GM20431 (cell line): ENCODE measurements at regions not wholly inside any gene's neighbourhood (a gene's known extent, or its start where the extent isn't known, plus 50 kb on each side); places are given as distances from the start of the nearest gene placed in this dataset.
"Not testable (repeated sequence)": the region's sequence is repeated elsewhere in the genome, so short reads cannot be mapped to it uniquely, and the experiment has no call there.

ENCODE experiments used
- in situ Hi-C: fragments of 300-500 bp; cut with MseI, MboI; formaldehyde crosslinking; loops from one replicate; pipeline ENCODE4 v1.15.0; 2020; ENCODE audit warnings: low sequenced_read_pairs; ENCODE audit not compliant: unreplicated experiment

DNA sequence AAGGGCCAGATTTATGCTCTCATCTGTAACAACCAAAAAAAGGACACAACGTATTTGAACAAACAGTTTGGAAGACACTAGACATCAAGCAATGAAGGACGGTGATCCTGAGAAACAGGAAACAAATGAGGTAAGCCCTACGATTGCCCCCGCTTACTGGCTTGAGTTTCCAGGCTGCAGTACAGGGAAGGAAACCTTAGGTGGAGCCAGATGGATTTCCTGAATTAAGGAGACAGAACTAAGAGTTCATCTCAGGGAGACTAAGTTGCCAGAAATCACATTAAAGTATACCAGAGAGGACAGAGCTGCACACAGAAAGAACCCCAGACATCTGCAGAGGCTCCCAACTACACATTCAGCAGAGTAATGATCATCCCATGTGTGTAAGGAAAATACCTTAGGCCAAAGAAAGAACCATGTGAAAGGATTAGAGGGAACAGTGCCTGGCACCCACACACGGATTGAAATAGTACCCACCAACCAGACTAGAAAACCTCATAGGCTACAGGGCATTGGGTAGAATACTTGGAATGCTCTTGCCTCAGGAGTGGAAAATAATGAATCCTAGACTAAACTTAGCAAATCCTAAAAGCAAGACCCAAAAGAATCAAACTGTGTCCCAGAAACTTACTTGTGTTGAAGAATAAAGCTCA lies 99.3 kb upstream of the NIPBL start:
- in situ Hi-C loops: no loop called here

DNA sequence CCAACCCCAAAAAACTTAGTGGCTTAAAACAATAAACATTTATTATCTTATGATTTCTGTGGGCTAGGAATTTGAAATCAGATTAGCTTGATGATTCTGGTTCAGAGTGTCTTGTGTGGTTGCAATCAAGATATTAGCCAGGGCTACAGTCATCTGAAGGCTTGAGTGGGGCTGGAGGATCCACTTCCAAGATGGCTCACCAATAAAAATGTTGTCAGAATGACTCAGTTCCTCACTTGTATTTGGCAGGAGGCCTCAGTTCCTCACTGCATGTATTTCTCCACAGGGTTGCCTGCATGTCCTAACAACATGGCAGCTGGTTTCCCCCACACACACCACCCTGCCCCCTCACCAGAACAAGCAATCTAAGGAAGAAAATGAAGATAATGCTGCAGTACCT lies 98.2 kb upstream of the NIPBL start:
- in situ Hi-C loops: no loop called here

DNA sequence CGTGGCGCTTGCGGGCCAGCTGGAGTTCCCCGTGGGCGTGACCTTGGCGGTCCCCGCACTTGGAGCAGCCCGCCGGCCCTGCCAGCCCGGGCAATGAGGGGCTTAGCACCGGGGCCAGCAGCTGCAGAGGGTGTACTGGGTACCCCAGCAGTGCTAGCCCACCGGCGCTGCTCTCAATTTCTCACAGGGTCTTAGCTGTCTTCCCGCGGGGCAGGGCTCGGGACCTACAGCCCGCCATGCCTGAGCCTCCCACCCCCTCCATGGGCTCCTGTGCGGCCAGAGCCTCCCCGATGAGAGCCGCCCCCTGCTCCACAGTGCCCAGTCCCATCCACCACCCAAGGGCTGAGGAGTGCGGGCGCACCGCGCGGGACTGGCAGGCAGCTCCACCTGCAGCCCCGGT lies 94.0 kb upstream of the NIPBL start:
- in situ Hi-C loops: not testable (repeated sequence)

DNA sequence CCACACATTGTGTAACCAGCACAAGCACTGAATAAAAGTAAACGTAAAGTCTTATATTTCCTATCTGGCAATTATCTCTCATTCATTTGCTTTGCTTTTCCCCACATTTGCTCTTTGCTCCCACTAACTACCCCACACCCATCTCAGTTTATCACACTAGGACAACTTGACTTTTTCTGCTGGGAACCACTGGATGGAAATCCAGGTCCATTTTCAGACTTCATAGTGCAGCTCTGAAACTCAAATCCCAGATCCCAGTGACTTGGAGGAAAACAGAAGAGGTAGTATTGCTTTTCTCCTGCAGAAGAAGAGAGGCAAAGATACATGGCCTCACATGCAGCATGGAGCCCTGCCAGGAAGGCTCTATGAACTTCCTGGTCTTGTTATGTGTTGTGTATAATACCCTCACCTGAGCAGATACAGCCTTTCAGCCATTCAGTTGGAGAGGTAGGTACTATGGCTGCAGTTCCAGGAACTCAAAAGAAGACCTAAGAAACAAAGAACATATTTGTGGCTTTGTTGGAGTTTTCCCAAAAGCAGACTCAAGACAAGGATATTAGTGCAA lies 90.0 kb upstream of the NIPBL start:
- in situ Hi-C loops: no loop called here

DNA sequence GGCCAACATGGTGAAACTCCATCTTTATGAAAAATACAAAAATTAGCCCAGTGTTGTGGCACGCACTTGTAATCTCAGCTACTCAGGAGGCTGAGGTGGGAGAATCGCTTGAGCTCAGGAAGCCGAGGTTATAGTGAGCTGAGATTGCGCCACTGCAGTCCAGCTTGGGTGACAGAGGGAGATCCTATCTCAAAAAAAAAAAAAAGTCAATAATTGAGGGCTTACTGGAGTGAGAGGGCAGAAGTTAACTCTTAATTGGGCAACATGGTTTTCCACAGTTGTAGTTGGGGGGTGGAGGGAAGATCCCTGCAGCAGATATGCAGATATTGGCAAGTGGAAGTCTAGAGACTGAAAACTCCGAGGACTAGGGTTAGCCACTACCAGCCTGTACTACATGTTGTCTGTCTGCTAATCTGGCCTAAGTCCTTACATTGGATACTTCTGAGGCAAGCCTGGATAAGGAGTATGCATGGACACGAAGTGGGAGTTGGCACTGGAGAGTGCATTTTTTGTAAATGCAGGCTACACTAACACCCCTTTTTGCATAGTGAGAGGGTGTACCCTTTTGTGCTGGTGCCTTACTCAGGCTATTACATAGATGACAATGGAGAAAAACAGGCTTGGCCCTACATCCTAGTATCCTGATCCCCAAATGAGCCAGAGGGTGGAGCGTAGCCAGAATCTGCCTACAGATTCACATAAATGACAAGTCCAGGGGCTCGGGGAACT lies 89.0 kb upstream of the NIPBL start:
- in situ Hi-C loops: no loop called here

DNA sequence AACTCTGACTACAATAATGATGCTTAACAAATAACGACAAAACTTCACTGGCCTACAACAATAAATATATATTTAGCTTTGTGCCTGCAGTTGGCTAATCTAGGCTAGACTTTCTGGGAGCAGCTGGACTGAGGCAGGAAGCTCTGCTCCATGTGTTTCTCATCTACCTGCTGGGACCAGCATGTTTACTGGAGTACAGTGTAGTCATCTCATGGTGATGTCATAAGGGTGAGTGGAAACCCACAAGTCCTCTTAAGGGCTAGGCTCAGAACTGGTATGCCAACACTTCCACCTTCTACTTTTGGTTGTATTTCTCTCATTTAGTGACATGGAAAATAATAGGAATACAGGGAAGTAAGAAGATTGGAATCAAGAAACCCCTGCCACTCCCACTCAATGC lies 85.7 kb upstream of the NIPBL start:
- in situ Hi-C loops: no loop called here

DNA sequence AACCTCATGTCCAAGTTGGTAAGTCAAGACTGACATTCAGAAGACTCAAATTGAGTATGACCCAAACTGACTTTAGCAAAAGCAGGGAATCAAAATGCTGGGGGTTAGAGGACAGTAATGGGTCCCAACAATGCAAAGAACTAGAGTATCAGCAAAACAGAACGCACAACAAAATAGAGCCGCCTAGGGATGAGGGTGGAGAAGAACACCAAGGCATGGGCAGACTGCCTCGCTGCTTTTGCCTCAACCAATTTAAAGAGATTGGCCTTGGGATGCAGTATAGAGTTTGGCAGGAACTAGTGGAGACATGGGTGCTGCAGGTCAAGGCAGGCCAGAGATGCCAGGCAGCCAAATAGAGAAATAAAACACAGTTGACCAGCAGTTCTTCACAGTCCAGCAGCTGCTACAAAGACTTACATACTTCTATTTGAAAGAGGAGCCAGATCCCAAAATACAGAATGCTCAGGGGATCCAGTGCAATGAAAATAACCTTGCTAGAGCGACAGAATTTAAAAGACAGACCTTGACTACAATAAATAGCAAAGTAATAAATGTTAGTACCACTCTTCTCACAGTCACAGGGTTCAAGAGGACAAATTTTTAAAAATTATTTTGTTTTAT lies 83.9 kb upstream of the NIPBL start:
- in situ Hi-C loops: no loop called here

DNA sequence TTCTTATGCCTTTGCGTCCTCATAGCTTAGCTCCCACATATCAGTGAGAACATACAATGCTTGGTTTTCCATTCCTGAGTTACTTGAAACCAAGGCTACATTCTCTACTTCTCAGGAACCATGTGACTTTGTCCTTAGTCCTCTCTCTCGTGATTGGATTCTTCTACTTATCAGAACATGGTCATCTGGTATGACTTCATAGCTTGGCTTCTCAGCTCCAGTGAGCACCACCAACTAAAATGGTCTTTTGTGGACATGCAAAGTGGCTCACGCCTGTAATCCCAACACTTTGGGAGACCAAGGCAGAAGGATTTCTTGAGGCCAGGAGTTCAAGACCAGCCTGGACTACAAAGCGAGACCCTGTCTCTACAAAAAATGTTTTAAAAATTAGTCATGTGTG lies 81.2 kb upstream of the NIPBL start:
- in situ Hi-C loops: no loop called here

DNA sequence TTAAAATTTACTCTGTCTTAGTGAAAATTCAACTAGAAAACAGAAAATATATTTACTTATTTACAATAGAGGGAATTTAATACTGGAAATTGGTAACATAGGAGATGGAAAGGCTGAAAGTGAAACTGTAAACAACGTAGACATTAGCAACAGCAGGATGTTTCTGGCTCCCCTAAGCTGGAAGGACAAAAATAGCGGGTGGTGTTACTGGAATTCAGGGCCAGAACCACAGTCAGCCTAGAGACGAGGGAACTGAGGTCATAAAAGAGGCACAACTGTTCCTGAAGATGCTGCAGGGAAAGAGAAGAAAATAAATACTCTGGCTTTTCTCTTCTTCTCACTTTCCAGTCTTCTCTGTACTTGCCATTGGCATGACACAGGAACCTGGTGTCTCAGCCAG lies 80.4 kb upstream of the NIPBL start:
- in situ Hi-C loops: no loop called here

DNA sequence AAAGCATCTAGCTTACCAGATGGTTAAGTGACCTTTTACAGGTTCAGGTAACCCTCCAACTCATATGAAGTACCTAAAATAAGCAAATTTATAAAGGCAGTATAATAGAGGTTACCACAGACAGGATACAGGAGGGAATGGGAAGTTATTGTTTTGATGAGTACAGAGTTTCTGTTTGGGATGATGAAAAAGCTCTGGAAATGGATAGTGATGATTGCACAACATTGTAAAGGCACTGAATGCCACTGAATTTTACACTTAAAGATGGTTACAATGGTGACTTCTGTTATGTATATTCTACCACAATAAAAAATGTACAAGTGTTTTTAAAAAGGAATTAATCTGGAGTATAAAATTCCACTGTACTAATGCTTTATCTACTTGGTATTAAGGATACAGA lies 75.0 kb upstream of the NIPBL start:
- in situ Hi-C loops: no loop called here

DNA sequence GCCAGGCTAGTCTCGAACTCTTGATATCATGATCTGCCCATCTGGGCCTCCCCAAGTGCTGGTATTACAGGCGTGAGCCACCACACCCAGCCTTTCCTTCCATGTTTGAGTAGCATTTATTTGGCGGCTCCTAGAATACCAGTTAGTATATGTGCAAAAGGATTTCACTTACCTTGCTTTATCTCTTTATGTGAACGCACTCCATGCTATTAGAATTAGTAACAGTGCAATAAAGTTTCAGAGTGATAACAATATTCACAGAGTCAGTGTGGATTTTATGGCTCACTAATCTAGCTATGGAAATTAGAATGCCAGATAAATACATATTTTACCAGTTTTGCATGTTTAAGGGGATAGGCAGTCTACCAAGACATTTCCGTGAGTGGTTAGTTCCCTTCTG lies 74.4 kb upstream of the NIPBL start:
- in situ Hi-C loops: no loop called here

DNA sequence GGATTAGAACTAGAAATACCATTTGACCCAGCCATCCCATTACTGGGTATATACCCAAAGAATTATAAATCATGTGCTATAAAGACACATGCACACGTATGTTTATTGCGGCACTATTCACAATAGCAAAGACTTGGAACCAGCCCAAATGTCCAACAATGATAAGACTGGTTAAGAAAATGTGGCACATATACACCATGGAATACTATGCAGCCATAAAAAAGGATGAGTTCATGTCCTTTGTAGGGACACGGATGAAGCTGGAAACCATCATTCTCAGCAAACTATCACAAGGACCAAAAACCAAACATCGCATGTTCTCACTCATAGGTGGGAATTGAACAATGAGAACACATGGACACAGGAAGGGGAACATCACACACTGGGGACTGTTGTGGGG lies 63.3 kb upstream of the NIPBL start:
- in situ Hi-C loops: not testable (repeated sequence)

DNA sequence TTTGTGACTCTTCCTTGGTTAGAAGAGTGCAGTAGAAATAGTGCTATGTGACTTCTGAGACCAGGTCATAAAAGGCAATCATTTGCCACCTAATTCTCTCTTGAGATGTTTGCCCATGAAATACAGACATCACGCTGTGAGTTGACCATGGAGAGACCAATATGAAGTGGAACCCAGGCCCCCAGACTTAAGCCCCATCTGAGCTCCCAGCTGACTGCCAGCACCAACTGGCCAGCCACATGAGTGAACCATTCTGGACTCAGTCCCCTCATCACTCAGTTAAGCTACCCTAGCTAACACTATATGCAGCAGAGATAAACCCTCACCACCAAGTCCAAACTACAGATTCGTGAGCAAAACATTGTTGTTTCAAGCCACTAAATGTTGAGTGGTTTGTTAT lies 60.7 kb upstream of the NIPBL start:
- in situ Hi-C loops: no loop called here

DNA sequence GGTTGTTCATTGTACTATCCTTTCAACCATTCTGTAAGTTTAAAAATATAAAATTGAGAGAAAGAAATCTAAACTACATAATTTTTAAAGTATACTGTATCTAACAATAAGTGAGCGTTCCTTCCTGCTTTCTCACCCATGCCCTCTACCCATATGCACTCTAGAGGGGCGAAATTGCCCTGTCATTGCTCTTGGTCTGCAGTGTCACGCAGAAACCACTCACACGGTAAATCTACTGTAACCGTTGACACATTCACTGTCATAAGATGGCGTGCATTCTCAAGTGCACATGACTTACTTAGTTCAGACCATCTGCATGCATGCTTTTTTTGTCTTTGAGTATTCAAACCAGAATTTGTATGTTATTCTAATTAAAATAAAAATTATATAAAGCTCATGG lies 55.7 kb upstream of the NIPBL start:
- in situ Hi-C loops: no loop called here

DNA sequence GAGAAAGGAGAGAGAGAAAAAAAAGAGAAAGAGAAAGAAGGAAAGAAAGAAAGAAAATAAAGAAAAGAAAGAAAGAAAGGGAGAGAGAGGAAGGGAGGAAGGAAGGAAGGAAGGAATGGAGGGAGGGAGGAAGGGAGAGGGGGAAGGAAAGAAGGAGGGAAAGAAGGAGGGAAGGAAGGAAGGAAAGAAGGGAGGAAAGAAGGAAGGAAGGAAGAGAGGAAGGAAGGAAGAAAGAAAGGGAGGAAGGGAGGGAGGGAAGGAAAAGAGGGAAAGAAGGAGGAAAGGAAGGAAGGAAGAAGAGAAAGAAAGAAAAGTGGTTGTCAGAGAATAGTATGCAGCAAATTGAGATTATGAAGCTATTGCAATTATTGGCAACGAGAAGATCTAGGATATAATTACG lies 49.9 kb upstream of the NIPBL start:
- in situ Hi-C loops: no loop called here
